Tibial nerve (tissue), 4 donors: ENCODE measurements at regions not wholly inside any gene's neighbourhood (a gene's known extent, or its start where the extent isn't known, plus 50 kb on each side); places are given as distances from the start of the nearest gene placed in this dataset.

Experiments used
- CTCF ChIP-seq, 5 experiments: fragments of 200-600 bp in 3 of 5; fragments of 450-650 bp in 2 of 5; sonication (generic) in 3 of 5; IDR thresholded peaks; one replicate each; pipeline ENCODE4 v1.5.1; 2016 to 2019; ENCODE audit warnings: antibody characterized with exemption in 5 of 5, mild to moderate bottlenecking in 3 of 5, moderate library complexity in 2 of 5
- EP300 ChIP-seq, 2 donors: sonication (generic); formaldehyde crosslinking; IDR thresholded peaks; one replicate each; pipeline ENCODE4 v1.6.1; 2017; ENCODE audit warnings: antibody characterized with exemption in 2 of 2, mild to moderate bottlenecking in 1 of 2
- POLR2A ChIP-seq, 2 donors: fragments of 450-650 bp; IDR thresholded peaks; one replicate each; pipeline ENCODE4 v1.6.1; 2017; ENCODE audit warnings: antibody characterized with exemption in 2 of 2, mild to moderate bottlenecking in 2 of 2, moderate library complexity in 2 of 2

GRCh38 chr12:97299847-97300246 lies 162.8 kb upstream of the RMST start:
- TF ChIP-seq CTCF (IDR thresholded peaks at IDR 0.05) (no peak), POLR2A (IDR thresholded peaks at IDR 0.05) (no peak), EP300 (IDR thresholded peaks at IDR 0.05) (no peak)
